ENCODE measurements at regions not wholly inside any gene's neighbourhood (a gene's known extent, or its start where the extent isn't known, plus 50 kb on each side); places are given as distances from the start of the nearest gene placed in this dataset.

DNA sequence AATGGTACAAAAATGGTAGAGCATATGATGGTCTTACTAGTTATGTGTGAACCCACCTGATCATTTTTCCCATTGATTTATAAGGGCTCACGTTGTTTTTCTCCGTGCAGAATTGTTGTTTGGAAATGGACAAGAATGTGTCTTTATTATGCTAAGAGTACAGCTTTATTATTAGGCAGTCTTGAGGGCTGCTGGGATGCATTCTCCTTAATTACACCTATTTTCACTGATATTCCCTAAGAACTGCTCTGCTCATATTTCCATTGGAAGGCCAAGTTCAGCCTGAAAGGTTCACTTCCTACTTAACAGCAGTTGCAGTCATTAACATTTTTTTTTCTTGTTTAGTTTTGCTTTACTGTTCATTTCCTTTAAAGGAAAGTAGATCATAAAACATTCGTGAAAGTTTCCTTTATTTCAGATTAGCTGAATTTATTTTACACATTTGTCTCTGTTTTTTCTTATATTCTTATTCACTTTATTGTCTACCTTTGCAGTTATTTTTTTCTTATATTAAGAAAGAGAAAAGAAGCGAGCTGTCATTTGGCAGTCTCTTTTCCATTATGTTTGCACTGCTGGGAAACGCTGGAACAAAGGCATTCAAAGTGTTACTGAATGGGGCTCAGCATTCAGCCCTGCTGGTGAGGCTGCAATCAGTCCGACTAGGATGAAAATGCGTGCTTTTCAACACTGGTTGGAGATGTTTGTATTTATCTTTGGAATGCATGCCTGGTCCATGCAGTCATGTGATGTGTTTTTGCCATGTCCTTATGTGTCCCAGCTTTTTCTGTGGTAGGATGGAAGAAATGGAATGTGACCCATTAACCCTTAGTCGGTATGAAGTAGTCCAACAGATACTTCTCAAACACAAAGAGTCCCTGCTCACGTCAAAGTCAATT lies 602.7 kb upstream of the ZNF608 start:
- DNase-seq: no peak

GRCh38 chr5:125357660-125358059 lies 611.2 kb upstream of the ZNF608 start:
- DNase-seq: no peak

- DNase-seq: no peak
Measured at GRCh38 chr5:125365747-125366146, 619.3 kb upstream of the ZNF608 start.

- no peak for DNase-seq
Measured at GRCh38 chr5:125367702-125368101, 621.3 kb upstream of the ZNF608 start.

DNA sequence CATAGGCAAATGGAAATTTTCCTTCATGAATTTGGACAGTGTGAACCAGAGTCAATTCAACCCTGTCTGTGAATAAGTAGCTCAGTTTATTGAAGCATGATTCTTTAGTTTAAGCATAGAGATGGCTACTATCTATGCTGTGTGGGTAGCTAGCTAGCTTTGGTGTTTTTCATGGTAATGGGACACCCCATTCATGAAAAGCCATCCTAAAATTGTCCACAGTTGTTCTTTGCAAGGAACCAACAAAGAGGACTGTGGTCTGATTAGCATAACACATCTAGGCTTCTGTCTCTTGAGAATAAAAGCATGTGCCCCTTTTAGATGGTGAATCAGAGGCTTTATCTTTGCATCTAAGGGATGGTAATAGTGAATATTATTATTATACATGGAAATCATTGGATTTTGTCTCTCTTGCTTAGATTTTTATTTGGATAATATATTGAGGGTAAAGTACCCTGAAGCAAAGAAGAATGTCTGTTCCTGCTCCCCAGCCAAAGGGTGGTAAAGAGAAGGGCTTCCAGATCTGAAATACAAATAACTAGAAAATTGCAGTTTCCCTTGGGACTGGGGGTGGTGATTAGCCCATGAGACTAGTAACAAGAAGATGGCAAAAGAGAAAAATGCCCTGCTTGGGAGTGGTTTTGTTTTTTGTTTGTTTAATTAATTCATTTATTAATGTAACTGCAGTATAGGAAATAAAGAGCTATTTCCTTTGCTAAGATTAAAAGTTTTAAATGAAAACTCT lies 624.2 kb upstream of the ZNF608 start:
- no peak for DNase-seq

DNA sequence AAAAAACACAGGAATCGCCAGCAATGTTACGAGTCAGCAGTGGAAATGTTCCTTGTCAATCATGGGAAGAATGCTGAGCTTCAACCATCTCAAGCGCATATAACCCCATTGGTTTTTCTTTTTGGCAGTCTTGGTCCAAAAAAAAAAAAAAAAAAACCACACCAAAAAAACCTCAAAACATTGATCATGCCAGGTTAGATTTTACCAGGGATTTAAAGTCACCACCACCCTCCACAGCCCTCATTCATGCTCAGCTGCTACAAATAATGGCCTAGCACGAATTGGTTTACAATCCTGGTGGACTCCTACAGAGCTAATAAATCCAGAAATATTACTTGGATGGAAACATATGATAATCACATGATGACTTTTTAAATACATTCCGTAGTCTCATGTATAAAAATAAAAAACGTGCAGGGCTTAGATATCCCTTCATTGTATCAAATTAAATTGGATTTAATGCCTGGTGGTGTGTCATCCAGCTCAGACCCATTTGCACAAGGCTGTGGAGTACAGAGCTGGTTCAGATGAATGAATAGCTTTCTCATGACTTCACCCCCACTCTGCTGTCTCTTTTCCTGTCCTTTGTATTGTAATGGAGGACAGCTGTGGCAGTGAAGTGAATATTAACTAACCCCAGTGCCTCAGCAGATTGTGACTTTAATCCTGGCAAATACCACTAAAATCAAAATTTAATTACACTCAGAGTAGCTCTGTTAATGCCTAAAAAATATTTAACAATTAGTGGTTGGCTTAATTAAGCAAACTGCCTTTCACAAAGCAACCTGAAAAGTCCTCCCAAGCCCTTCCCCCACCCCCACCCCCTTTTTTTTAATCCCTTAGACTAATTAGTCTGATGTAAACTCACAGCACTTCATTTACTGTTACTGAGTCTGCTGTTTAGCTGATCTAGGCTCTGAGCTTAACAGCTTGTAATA lies 626.5 kb upstream of the ZNF608 start:
- no peak for DNase-seq

- DNase-seq: no peak
Measured at GRCh38 chr5:125375143-125375542, 628.7 kb upstream of the ZNF608 start.

DNA sequence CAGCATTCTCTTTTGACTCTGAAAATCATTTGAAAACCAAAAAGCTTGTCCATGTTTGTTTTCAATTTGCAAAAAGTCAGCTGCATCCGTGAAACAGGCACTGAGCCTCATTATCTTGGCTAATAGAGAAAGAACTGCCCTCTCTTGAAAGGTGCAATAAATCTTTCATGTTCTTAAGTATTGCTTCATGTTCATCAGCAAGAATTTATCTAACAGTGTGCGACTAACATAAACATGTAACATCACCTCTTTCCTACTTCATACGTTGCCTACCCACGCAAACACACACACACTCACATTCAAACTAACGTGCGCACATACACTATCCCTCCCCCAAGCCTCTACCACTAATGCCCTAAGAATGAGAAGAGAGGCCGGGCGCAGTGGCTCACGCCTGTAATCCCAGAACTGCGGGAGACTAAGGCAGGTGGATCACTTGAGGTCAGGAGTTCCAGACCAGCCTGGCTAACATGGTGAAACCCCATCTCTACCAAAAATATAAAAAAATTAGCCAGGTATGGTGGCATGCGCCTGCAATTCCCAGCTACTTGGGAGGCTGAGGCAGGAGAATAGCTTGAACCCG lies 629.7 kb upstream of the ZNF608 start:
- DNase-seq: no peak

DNA sequence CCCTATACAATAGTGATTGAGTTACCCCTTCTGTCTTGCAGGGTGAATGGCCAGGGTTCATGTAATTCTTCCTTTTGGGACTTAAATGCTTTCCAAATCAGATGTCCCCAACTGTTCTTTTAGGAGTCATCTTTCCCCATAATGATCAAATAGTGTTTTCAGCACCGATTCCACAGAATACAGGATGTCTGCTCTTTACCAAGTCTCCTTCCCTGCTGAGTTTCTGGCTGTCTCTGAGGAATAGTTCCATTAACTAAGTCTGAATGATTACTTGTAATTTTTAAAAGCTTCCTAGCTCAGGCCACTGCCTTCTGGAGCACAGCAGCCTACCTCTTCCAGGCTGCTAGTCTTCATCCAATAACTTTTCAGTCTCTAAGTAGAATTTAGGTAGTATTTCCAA lies 630.7 kb upstream of the ZNF608 start:
- no peak for DNase-seq

GRCh38 chr5:125381290-125381689 lies 634.9 kb upstream of the ZNF608 start:
- no peak for DNase-seq

GRCh38 chr5:125384071-125384470 lies 637.6 kb upstream of the ZNF608 start:
- no peak for DNase-seq

- no peak for DNase-seq
Measured at GRCh38 chr5:125390326-125390725, 643.9 kb upstream of the ZNF608 start.

- no peak for DNase-seq
Measured at GRCh38 chr5:125393221-125393815, 646.9 kb upstream of the ZNF608 start.

GRCh38 chr5:125394661-125395280 lies 648.3 kb upstream of the ZNF608 start:
- no peak for DNase-seq

GRCh38 chr5:125396462-125396861 lies 650.0 kb upstream of the ZNF608 start:
- no peak for DNase-seq

DNA sequence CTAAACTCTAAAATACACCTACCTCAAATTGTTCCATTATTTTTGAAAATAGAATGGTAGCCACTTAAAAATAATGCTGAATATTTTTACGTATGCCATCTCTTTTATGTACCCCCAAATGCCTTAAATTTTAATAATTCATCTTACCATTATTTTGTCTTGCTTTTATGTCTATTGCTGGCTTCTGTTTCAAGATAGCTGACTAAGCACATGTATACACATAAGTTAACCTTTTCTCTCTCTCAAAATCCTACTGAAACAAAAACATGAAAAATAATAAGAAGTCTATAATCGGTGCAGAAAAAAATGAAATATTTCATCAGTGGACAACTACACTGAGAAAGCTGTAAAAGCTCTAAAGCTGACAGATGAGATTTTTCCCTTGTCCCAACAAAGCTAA lies 652.0 kb upstream of the ZNF608 start:
- no peak for DNase-seq

GRCh38 chr5:125399885-125400284 lies 653.4 kb upstream of the ZNF608 start:
- DNase-seq: no peak

DNA sequence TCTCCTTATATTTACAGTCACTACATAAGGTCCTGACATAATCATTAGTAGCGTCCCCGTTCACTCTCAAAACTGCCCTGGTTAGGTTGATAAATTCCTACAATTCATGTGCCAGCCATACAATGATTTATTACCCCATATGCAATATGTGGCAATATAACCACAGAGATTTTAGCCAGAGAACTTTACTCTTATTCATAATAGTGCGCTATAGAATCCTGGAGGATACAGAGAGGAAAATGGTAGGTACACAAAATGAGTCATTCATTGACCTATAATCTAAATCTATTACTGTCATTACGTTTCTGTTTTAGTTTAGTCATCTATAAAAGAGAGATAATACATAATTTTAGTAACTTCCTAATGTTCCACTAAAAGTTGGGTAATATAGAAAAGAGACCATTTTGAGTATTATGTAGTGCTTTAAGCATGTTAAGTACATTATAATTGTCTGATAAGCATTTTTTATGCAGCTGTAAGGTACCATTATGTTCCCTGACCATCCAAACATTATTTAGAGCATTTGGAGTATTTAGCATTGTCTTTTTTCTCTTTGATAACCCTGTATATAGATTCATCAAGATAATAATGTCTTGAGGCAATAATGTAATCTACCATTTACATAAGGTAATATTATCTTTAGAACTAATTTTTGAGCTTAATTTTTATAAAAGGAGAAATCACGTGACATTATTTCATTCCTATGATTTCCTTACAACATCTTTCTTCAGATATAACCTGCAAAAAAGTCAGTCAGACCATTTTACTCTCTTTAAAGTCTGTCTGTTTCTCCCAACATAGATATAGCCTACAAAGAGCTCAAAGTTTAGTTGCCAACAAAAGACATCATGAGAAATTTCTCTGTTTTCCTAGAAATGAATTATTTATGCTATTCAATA lies 655.5 kb upstream of the ZNF608 start:
- DNase-seq: no peak

DNA sequence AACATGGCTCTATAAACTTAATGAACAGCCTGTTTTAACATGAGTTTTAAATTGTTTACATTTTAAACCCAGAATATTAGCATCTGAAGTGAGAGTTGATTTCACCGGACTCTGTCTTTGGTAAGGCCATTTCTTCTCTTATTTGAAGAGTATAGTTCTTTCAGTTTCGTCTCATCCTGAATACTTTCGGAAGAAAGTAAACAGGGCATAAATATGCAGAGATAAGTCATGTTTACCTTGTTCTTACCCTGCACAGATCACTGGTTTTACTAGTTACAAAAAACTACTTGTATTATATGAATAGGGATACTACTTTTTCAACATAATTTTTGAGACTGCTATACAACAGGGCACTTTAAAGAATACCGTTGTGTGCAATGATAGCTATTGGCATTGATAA lies 656.3 kb upstream of the ZNF608 start:
- no peak for DNase-seq

GRCh38 chr5:125404056-125404455 lies 657.6 kb upstream of the ZNF608 start:
- no peak for DNase-seq

All from T-helper 9 cell (primary cell).